ENCODE measurements at regions not wholly inside any gene's neighbourhood (a gene's known extent, or its start where the extent isn't known, plus 50 kb on each side); places are given as distances from the start of the nearest gene placed in this dataset.

GRCh38 chr12:27875677-27876076 is 95.6 kb upstream of the MANSC4 start:
- no peak overlapping the region for H3K4me3 Mint-ChIP-seq (ENCODE audit: unreplicated experiment)
- no peak overlapping the region for H3K27ac Mint-ChIP-seq (ENCODE audit: unreplicated experiment)
- CTCF ChIA-PET = no interaction called here
- no peak for DNase-seq
- POLR2A ChIA-PET = no interaction called here
- H3K4me1 Mint-ChIP-seq (ENCODE audit: low read depth, unreplicated experiment) = no peaks in the 10 kb centered on the region
- BruUV-seq (replicated peaks) = no TSS peak
- no peaks in the 10 kb centered on the region for H3K9me3 ChIP-seq
- H3K27me3 Mint-ChIP-seq (ENCODE audit: insufficient read depth, unreplicated experiment) = no peaks in the 10 kb centered on the region
- H3K36me3 ChIP-seq (ENCODE audit: control insufficient read depth, insufficient read depth, low read length) = no peaks in the 10 kb centered on the region
- H3K27me3 ChIP-seq (replicated peaks; ENCODE audit: control insufficient read depth, insufficient read depth, low read length) = no peaks in the 10 kb centered on the region
- TF ChIP-seq CTCF (IDR thresholded peaks at IDR 0.05; ENCODE audit: insufficient read depth in 1 of 2, low read depth in 1 of 2, low read length in 1 of 2, severe bottlenecking in 1 of 2, unreplicated experiment in 1 of 2) = no peak
- intact Hi-C loops (cut with micrococcal nuclease; ENCODE audit: unreplicated experiment) = no loop called here
- H3K4me3 ChIP-seq (ENCODE audit: low read depth, low read length) = no peak overlapping the region
- H3K36me3 Mint-ChIP-seq (ENCODE audit: insufficient read depth, unreplicated experiment) = no peaks in the 10 kb centered on the region
- no peaks in the 10 kb centered on the region for H3K4me1 ChIP-seq
- no peaks in the 10 kb centered on the region for H3K9me3 Mint-ChIP-seq (ENCODE audit: unreplicated experiment)

- TF ChIP-seq CTCF (IDR thresholded peaks at IDR 0.05; ENCODE audit: insufficient read depth in 1 of 2, low read depth in 1 of 2, low read length in 1 of 2, severe bottlenecking in 1 of 2, unreplicated experiment in 1 of 2) = no peak
- ChIA-PET POLR2A (no interaction called here), CTCF (no interaction called here)
- no peak overlapping the region for H3K4me3 ChIP-seq (ENCODE audit: low read depth, low read length)
- no TSS peak for BruUV-seq (replicated peaks)
- no peaks in the 10 kb centered on the region for H3K36me3 ChIP-seq (ENCODE audit: control insufficient read depth, insufficient read depth, low read length)
- no peaks in the 10 kb centered on the region for H3K4me1 ChIP-seq
- intact Hi-C loops (cut with micrococcal nuclease; ENCODE audit: unreplicated experiment) = no loop called here
- H3K27ac Mint-ChIP-seq (ENCODE audit: unreplicated experiment) = no peak overlapping the region
- no peaks in the 10 kb centered on the region for H3K27me3 Mint-ChIP-seq (ENCODE audit: insufficient read depth, unreplicated experiment)
- no peaks in the 10 kb centered on the region for H3K9me3 Mint-ChIP-seq (ENCODE audit: unreplicated experiment)
- no peaks in the 10 kb centered on the region for H3K36me3 Mint-ChIP-seq (ENCODE audit: insufficient read depth, unreplicated experiment)
- DNase-seq = no peak
- H3K9me3 ChIP-seq = no peaks in the 10 kb centered on the region
- no peak overlapping the region for H3K4me3 Mint-ChIP-seq (ENCODE audit: unreplicated experiment)
- no peaks in the 10 kb centered on the region for H3K27me3 ChIP-seq (replicated peaks; ENCODE audit: control insufficient read depth, insufficient read depth, low read length)
- no peaks in the 10 kb centered on the region for H3K4me1 Mint-ChIP-seq (ENCODE audit: low read depth, unreplicated experiment)
Measured at GRCh38 chr12:27873010-27873409, 93.0 kb upstream of the MANSC4 start.

GRCh38 chr12:27871946-27872345 is 91.9 kb upstream of the MANSC4 start:
- CTCF ChIA-PET = no interaction called here

More at GRCh38 chr12:27871946-27872345, 91.9 kb upstream of the MANSC4 start:
- Histone ChIP-seq H3K4me1 (no peaks in the 10 kb centered on the region), H3K36me3 (ENCODE audit: control insufficient read depth, insufficient read depth, low read length) (no peaks in the 10 kb centered on the region), H3K27me3 (replicated peaks; ENCODE audit: control insufficient read depth, insufficient read depth, low read length) (no peaks in the 10 kb centered on the region), H3K4me3 (ENCODE audit: low read depth, low read length) (no peak overlapping the region), H3K9me3 (no peaks in the 10 kb centered on the region)
- POLR2A ChIA-PET = no interaction called here
- intact Hi-C loops (cut with micrococcal nuclease; ENCODE audit: unreplicated experiment) = no loop called here
- DNase-seq = no peak
- Mint-ChIP-seq H3K4me1 (ENCODE audit: low read depth, unreplicated experiment) (no peaks in the 10 kb centered on the region), H3K4me3 (ENCODE audit: unreplicated experiment) (no peak overlapping the region), H3K27me3 (ENCODE audit: insufficient read depth, unreplicated experiment) (no peaks in the 10 kb centered on the region), H3K9me3 (ENCODE audit: unreplicated experiment) (no peaks in the 10 kb centered on the region), H3K36me3 (ENCODE audit: insufficient read depth, unreplicated experiment) (no peaks in the 10 kb centered on the region), H3K27ac (ENCODE audit: unreplicated experiment) (no peak overlapping the region)
- BruUV-seq (replicated peaks) = no TSS peak
- TF ChIP-seq CTCF (IDR thresholded peaks at IDR 0.05; ENCODE audit: insufficient read depth in 1 of 2, low read depth in 1 of 2, low read length in 1 of 2, severe bottlenecking in 1 of 2, unreplicated experiment in 1 of 2) = no peak

Data from Caco-2 (cell line).